ENCODE measurements at regions not wholly inside any gene's neighbourhood (a gene's known extent, or its start where the extent isn't known, plus 50 kb on each side); places are given as distances from the start of the nearest gene placed in this dataset.

GRCh38 chr5:74304536-74304935, 336.0 kb downstream of the ENC1 start:
- no peak overlapping the region for H3K4me3 ChIP-seq (ENCODE audit: extremely low read depth, insufficient read depth, low read length, poor library complexity, severe bottlenecking)
- H3K27ac ChIP-seq (ENCODE audit: low read depth, low read length, severe bottlenecking): no peak overlapping the region
- H3K36me3 ChIP-seq (ENCODE audit: control insufficient read depth, insufficient read depth, low read length): no peaks in the 10 kb centered on the region
- WGBS, 2 experiments (ENCODE audit: insufficient coverage in 2 of 2): no CpG with 5 or more reads among the region's 1 CpG
- H3K9me3 ChIP-seq (ENCODE audit: control insufficient read depth, low read length): no peaks in the 10 kb centered on the region
- H3K4me1 ChIP-seq (ENCODE audit: control insufficient read depth, insufficient read depth, low read length, poor library complexity, severe bottlenecking): no peaks in the 10 kb centered on the region

- no peaks in the 10 kb centered on the region for H3K9me3 ChIP-seq (ENCODE audit: control insufficient read depth, low read length)
- H3K4me3 ChIP-seq (ENCODE audit: extremely low read depth, insufficient read depth, low read length, poor library complexity, severe bottlenecking): no peak overlapping the region
- 100% methylated on average over 2 of the region's 3 CpGs for WGBS, 2 experiments (ENCODE audit: insufficient coverage in 2 of 2)
- no peaks in the 10 kb centered on the region for H3K36me3 ChIP-seq (ENCODE audit: control insufficient read depth, insufficient read depth, low read length)
- H3K27ac ChIP-seq (ENCODE audit: low read depth, low read length, severe bottlenecking): no peak overlapping the region
- no peaks in the 10 kb centered on the region for H3K4me1 ChIP-seq (ENCODE audit: control insufficient read depth, insufficient read depth, low read length, poor library complexity, severe bottlenecking)
Observed at GRCh38 chr5:74303578-74303977, 336.9 kb downstream of the ENC1 start.

GRCh38 chr5:74301576-74301975, 339.0 kb downstream of the ENC1 start:
- H3K27ac ChIP-seq (ENCODE audit: low read depth, low read length, severe bottlenecking): no peak overlapping the region
- H3K36me3 ChIP-seq (ENCODE audit: control insufficient read depth, insufficient read depth, low read length): no peaks in the 10 kb centered on the region
- no peaks in the 10 kb centered on the region for H3K9me3 ChIP-seq (ENCODE audit: control insufficient read depth, low read length)
- no peaks in the 10 kb centered on the region for H3K4me1 ChIP-seq (ENCODE audit: control insufficient read depth, insufficient read depth, low read length, poor library complexity, severe bottlenecking)
- no peak overlapping the region for H3K4me3 ChIP-seq (ENCODE audit: extremely low read depth, insufficient read depth, low read length, poor library complexity, severe bottlenecking)

- H3K4me1 ChIP-seq (ENCODE audit: control insufficient read depth, insufficient read depth, low read length, poor library complexity, severe bottlenecking): no peaks in the 10 kb centered on the region
- WGBS, 2 experiments (ENCODE audit: insufficient coverage in 2 of 2): 90 to 100% methylated on average over 2 of the region's 6 CpGs
- H3K9me3 ChIP-seq (ENCODE audit: control insufficient read depth, low read length): no peaks in the 10 kb centered on the region
- no peaks in the 10 kb centered on the region for H3K36me3 ChIP-seq (ENCODE audit: control insufficient read depth, insufficient read depth, low read length)
- no peak overlapping the region for H3K4me3 ChIP-seq (ENCODE audit: extremely low read depth, insufficient read depth, low read length, poor library complexity, severe bottlenecking)
- no peak overlapping the region for H3K27ac ChIP-seq (ENCODE audit: low read depth, low read length, severe bottlenecking)
Observed at GRCh38 chr5:74300808-74301389, 339.6 kb downstream of the ENC1 start.

- Histone ChIP-seq H3K9me3 (ENCODE audit: control insufficient read depth, low read length) (no peaks in the 10 kb centered on the region), H3K4me1 (ENCODE audit: control insufficient read depth, insufficient read depth, low read length, poor library complexity, severe bottlenecking) (no peaks in the 10 kb centered on the region), H3K36me3 (ENCODE audit: control insufficient read depth, insufficient read depth, low read length) (no peaks in the 10 kb centered on the region), H3K27ac (ENCODE audit: low read depth, low read length, severe bottlenecking) (no peak overlapping the region), H3K4me3 (ENCODE audit: extremely low read depth, insufficient read depth, low read length, poor library complexity, severe bottlenecking) (no peak overlapping the region)
- 100% methylated on average over 1 of the region's 2 CpGs for WGBS, 2 experiments (ENCODE audit: insufficient coverage in 2 of 2)
Observed at GRCh38 chr5:74299833-74300232, 340.7 kb downstream of the ENC1 start.

- H3K36me3 ChIP-seq (ENCODE audit: control insufficient read depth, insufficient read depth, low read length): no peaks in the 10 kb centered on the region
- H3K4me3 ChIP-seq (ENCODE audit: extremely low read depth, insufficient read depth, low read length, poor library complexity, severe bottlenecking): no peak overlapping the region
- WGBS, 2 experiments (ENCODE audit: insufficient coverage in 2 of 2): 95% methylated on average over 7 to 8 of the region's 9 CpGs
- H3K4me1 ChIP-seq (ENCODE audit: control insufficient read depth, insufficient read depth, low read length, poor library complexity, severe bottlenecking): no peaks in the 10 kb centered on the region
- no peak overlapping the region for H3K27ac ChIP-seq (ENCODE audit: low read depth, low read length, severe bottlenecking)
- no peaks in the 10 kb centered on the region for H3K9me3 ChIP-seq (ENCODE audit: control insufficient read depth, low read length)
Observed at GRCh38 chr5:74296685-74297408, 343.7 kb downstream of the ENC1 start.

GRCh38 chr5:74295676-74296075, 344.9 kb downstream of the ENC1 start:
- no peak overlapping the region for H3K4me3 ChIP-seq (ENCODE audit: extremely low read depth, insufficient read depth, low read length, poor library complexity, severe bottlenecking)
- 89 to 94% methylated on average over 2 of the region's 2 CpGs for WGBS, 2 experiments (ENCODE audit: insufficient coverage in 2 of 2)
- H3K4me1 ChIP-seq (ENCODE audit: control insufficient read depth, insufficient read depth, low read length, poor library complexity, severe bottlenecking): no peaks in the 10 kb centered on the region
- H3K36me3 ChIP-seq (ENCODE audit: control insufficient read depth, insufficient read depth, low read length): no peaks in the 10 kb centered on the region
- no peaks in the 10 kb centered on the region for H3K9me3 ChIP-seq (ENCODE audit: control insufficient read depth, low read length)
- no peak overlapping the region for H3K27ac ChIP-seq (ENCODE audit: low read depth, low read length, severe bottlenecking)

- Histone ChIP-seq H3K36me3 (ENCODE audit: control insufficient read depth, insufficient read depth, low read length) (no peaks in the 10 kb centered on the region), H3K4me3 (ENCODE audit: extremely low read depth, insufficient read depth, low read length, poor library complexity, severe bottlenecking) (no peak overlapping the region), H3K27ac (ENCODE audit: low read depth, low read length, severe bottlenecking) (no peak overlapping the region), H3K4me1 (ENCODE audit: control insufficient read depth, insufficient read depth, low read length, poor library complexity, severe bottlenecking) (no peaks in the 10 kb centered on the region), H3K9me3 (ENCODE audit: control insufficient read depth, low read length) (no peaks in the 10 kb centered on the region)
- 89 to 90% methylated on average over 3 of the region's 3 CpGs for WGBS, 2 experiments (ENCODE audit: insufficient coverage in 2 of 2)
Observed at GRCh38 chr5:74295141-74295540, 345.4 kb downstream of the ENC1 start.

- Histone ChIP-seq H3K27ac (ENCODE audit: low read depth, low read length, severe bottlenecking) (no peak overlapping the region), H3K36me3 (ENCODE audit: control insufficient read depth, insufficient read depth, low read length) (no peaks in the 10 kb centered on the region), H3K4me3 (ENCODE audit: extremely low read depth, insufficient read depth, low read length, poor library complexity, severe bottlenecking) (no peak overlapping the region), H3K4me1 (ENCODE audit: control insufficient read depth, insufficient read depth, low read length, poor library complexity, severe bottlenecking) (no peaks in the 10 kb centered on the region), H3K9me3 (ENCODE audit: control insufficient read depth, low read length) (no peaks in the 10 kb centered on the region)
- 86 to 96% methylated on average over 5 to 6 of the region's 6 CpGs for WGBS, 2 experiments (ENCODE audit: insufficient coverage in 2 of 2)
Observed at GRCh38 chr5:74294231-74294705, 346.3 kb downstream of the ENC1 start.

- no peaks in the 10 kb centered on the region for H3K36me3 ChIP-seq (ENCODE audit: control insufficient read depth, insufficient read depth, low read length)
- no peak overlapping the region for H3K27ac ChIP-seq (ENCODE audit: low read depth, low read length, severe bottlenecking)
- no peaks in the 10 kb centered on the region for H3K9me3 ChIP-seq (ENCODE audit: control insufficient read depth, low read length)
- WGBS, 2 experiments (ENCODE audit: insufficient coverage in 2 of 2): 89 to 100% methylated on average over 2 of the region's 5 CpGs
- H3K4me1 ChIP-seq (ENCODE audit: control insufficient read depth, insufficient read depth, low read length, poor library complexity, severe bottlenecking): no peaks in the 10 kb centered on the region
- no peak overlapping the region for H3K4me3 ChIP-seq (ENCODE audit: extremely low read depth, insufficient read depth, low read length, poor library complexity, severe bottlenecking)
Observed at GRCh38 chr5:74293182-74293581, 347.3 kb downstream of the ENC1 start.

GRCh38 chr5:74290634-74291241, 349.8 kb downstream of the ENC1 start:
- no peaks in the 10 kb centered on the region for H3K4me1 ChIP-seq (ENCODE audit: control insufficient read depth, insufficient read depth, low read length, poor library complexity, severe bottlenecking)
- no peaks in the 10 kb centered on the region for H3K9me3 ChIP-seq (ENCODE audit: control insufficient read depth, low read length)
- H3K4me3 ChIP-seq (ENCODE audit: extremely low read depth, insufficient read depth, low read length, poor library complexity, severe bottlenecking): no peak overlapping the region
- H3K36me3 ChIP-seq (ENCODE audit: control insufficient read depth, insufficient read depth, low read length): no peaks in the 10 kb centered on the region
- no peak overlapping the region for H3K27ac ChIP-seq (ENCODE audit: low read depth, low read length, severe bottlenecking)
- 100% methylated on average over 1 of the region's 1 CpG; no CpG with 5 or more reads in 1 of the 2 experiments for WGBS, 2 experiments (ENCODE audit: insufficient coverage in 2 of 2)

All from mesodermal cell (in vitro differentiated cells).